HG02938 (cell line): ENCODE measurements at regions not wholly inside any gene's neighbourhood (a gene's known extent, or its start where the extent isn't known, plus 50 kb on each side); places are given as distances from the start of the nearest gene placed in this dataset.
"Not testable (repeated sequence)": the region's sequence is repeated elsewhere in the genome, so short reads cannot be mapped to it uniquely, and the experiment has no call there.

ENCODE experiments used
- ATAC-seq: cut with Tn5 transposase; IDR thresholded peaks from one replicate; pipeline ENCODE4 v1.9.1; 2021; ENCODE audit warnings: mild to moderate bottlenecking, moderate library complexity; ENCODE audit not compliant: unreplicated experiment

DNA sequence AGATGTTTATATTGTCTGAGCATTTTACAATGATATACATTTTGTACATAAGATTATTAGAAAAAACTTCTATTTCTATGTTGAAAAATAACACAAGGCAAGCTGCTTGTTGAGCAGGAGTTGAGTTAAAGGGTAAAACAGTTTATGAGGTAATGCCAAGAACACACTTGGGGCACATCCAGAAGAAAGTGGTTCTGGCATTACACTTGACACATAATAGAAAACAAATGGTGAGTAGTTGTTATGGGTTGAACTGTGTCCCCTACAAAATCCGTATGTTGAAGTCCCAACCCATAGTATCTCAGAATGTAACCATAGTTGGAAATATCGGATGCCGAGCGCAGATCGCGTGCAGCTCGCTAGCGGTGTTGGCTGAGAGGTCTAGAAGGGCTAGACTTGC is 354.3 kb upstream of the GOT2 start:
- no peak for ATAC-seq

GRCh38 chr16:59087641-59088040 is 353.5 kb upstream of the GOT2 start:
- no peak for ATAC-seq

DNA sequence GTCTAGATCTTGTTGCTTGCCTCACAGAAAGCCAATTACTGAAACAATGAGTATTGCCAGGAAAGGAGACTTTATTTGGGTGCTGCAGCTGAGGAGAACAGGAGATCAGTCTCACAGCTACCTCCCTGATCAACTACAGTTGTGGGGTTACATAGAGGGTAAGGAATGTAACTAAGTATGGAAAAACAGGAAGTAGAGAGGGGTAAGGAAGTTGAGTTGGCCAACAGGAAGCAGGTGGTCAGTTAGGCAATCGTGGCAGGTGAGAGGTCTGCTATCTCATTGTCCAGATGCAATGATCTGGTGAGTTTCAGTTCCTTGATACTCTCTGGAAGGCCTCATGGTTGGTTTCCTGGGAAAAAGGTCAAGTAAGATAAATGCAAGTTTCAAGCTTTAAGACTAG is 333.1 kb upstream of the GOT2 start:
- no peak for ATAC-seq

DNA sequence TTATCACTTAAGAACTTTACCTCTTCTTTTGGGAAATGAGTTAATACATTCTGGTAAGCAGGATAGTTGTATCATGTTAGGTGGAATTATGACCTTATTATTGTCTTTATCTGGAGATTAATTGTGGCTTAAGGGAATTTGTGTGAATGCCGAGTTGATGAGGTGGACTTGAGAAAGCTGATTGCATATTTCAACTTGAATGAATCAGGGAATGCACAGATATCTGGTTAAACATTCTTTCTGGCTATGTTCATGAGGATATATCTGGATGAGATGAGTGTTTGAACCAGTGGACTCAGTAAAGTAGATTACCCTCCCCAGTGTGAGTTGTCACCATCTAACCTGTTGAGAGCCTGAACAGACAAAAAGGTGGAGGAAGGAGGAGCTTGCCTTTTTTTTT is 326.1 kb upstream of the GOT2 start:
- no peak for ATAC-seq

GRCh38 chr16:59058250-59058649 is 324.1 kb upstream of the GOT2 start:
- ATAC-seq = no peak

DNA sequence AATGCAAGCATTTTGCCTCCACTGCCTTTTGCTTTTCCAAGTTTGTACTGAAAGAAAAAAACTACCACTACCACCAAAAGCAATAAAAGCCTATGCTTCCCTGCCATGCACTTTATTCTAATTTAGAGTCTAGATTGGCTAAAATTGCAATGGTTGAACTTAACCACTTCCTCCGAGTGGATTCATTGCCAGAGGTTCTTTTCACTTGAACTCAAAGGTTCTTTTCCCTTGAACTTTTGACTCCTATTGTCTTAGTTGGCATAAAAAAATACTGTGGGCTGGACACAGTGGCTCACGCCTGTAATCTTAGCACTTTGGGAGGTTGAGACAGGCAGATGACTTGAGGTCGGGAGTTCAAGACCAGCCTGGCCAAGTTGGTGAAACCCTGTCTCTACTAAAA is 319.8 kb upstream of the GOT2 start:
- no peak for ATAC-seq

DNA sequence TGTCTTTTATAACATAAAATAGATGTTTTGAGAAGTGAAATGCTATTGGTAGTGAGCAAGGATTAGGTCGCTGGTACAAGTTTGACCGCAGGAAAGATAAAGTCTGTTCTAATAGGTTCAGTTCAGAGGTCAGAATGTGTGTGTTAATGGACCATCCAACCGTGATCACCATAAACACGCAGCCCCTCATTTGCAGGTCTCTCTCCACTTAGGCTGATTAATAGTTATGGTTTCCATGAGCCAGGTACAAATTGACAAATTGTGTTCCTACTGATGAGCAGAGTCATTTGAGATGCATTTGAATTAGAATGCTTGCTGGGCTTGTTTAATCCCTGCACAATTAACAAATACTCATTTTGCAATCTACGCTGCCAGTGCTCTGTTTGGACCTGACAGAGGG is 318.1 kb upstream of the GOT2 start:
- ATAC-seq = no peak

DNA sequence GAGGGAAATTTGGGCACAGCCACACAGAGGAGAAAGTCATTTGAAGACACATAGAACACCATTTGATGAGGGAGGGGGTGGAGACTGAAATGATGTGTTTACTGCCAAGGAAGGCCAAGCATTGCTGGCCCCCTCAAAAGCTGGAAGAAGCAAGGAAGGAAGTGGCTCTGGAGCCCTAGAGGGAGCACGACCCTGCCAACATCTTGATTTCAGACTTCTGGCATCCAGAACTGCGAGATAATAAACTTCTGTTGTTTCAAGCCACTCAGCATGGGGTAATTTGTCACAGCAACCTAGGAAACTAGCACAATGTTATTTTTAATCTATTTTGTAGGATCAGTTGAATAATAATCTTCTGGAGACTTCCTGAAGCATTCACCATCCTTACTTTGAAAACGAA is 314.8 kb upstream of the GOT2 start:
- no peak for ATAC-seq

GRCh38 chr16:59047114-59047513 is 313.0 kb upstream of the GOT2 start:
- ATAC-seq = no peak

DNA sequence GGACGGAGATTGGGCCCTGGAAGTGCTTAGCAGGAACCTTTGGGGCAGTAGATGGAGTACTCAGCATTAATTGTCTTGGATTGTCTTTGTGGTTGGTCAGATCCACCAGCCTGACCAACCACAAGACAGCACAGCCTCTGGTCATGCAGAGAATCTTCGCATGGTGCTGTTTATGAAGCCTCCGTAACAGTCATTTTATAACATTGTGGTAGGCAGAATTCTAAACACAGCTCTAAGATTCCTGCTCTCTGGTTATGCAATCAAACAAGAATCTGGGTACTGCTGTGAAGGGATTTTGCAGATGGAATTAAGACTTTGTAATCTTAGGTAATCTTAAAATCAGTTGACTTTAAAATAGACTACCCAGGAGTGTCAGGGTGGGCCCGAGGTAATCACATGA is 312.2 kb upstream of the GOT2 start:
- no peak for ATAC-seq

DNA sequence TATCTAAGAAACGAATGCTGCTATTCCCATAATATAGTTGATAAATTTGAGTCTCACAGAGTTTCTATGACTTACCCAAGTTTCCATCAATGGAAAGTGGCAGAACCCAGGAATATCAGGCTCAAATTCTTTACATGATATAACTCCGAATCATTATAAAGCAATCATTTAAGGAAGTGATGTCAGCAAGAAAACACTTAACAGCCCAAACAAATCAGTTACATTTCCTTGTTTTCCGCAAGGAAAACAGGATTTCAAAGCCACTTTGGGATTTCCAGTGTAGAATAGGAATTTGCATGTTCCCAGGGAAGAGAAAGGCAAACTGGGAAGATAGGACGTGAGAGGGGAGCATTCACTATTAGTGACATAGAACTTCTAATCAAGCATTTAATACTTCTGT is 311.4 kb upstream of the GOT2 start:
- no peak for ATAC-seq

DNA sequence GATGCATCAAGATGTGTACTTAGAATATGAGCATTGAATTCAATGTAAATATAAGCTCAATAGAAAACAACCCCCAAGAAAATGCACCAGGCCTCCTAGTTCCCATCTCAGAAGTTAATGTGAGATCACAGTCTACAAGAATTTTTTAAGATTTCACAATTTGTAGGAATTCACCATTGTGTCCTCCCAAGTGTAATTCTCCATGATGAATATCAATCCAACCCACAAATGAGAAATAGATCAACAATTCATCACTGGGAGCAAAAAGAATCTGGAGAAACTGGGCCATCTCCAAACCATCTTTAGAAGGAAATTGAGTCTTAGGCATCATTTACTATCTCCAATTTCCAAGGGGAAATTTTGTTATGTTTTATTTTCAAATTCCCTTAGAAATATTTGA is 310.5 kb upstream of the GOT2 start:
- no peak for ATAC-seq

DNA sequence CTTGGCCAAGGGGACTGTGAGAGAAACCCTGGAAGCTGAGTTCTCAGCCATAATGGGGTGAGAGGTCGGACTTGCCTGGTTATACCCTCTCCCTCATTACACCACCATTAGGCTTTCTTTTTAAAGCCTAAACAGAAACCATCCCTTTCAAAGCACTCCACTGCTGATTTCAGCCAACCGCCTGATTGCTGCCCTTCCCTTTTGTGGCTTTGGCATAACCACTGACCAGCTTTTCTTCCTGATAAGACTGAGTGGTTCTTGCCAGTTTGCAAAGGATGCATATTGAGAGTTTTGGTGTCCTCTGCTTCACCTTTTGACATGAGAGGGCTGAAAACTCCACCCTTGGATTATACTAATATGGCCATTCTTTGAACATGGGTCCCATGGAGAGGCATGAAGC is 308.2 kb upstream of the GOT2 start:
- ATAC-seq = no peak

GRCh38 chr16:59039066-59039720 is 305.1 kb upstream of the GOT2 start:
- no peak for ATAC-seq

GRCh38 chr16:59030923-59031485 is 296.9 kb upstream of the GOT2 start:
- ATAC-seq = no peak

- ATAC-seq = no peak
These were observed 287.6 kb upstream of the GOT2 start for GRCh38 chr16:59021751-59022150.

DNA sequence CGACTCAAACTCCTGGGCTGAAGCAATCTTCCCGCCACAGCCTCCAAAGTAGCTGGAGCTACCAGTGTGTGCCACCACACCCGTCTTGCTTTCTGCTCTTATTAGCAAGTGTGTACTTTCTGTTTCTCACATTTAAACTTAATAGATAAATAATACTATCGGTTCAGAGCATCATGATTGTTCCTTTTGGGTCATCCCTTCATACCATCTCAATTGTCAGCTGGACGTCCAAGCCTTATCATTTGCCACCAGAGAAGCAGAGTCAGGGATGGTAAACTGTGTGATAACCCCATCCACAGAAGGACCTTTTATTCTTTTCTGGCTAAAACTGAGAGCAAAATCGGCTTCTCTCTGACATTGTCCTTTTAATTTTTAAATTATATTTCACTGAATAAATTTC is 279.8 kb upstream of the GOT2 start:
- no peak for ATAC-seq

- ATAC-seq = no peak
These were observed 265.6 kb upstream of the GOT2 start for GRCh38 chr16:58999762-59000161.

DNA sequence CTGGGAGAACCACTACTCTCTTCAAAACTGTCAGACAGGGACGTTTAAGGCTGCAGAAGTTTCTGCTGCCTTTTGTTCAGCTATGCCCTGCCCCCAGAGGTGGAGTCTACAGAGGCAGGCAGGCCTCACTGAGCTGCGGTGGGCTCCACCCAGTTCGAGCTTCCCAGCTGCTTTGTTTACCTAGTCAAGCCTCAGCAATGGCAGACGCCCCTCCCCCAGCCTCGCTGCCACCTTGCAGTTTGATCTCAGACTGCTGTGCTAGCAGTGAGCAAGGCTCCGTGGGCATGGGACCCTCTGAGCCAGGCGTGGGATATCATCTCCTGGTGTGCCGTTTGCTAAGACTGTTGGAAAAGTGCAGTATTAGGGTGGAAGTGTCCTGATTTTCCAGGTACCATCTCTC is 258.6 kb upstream of the GOT2 start:
- not testable (repeated sequence) for ATAC-seq

DNA sequence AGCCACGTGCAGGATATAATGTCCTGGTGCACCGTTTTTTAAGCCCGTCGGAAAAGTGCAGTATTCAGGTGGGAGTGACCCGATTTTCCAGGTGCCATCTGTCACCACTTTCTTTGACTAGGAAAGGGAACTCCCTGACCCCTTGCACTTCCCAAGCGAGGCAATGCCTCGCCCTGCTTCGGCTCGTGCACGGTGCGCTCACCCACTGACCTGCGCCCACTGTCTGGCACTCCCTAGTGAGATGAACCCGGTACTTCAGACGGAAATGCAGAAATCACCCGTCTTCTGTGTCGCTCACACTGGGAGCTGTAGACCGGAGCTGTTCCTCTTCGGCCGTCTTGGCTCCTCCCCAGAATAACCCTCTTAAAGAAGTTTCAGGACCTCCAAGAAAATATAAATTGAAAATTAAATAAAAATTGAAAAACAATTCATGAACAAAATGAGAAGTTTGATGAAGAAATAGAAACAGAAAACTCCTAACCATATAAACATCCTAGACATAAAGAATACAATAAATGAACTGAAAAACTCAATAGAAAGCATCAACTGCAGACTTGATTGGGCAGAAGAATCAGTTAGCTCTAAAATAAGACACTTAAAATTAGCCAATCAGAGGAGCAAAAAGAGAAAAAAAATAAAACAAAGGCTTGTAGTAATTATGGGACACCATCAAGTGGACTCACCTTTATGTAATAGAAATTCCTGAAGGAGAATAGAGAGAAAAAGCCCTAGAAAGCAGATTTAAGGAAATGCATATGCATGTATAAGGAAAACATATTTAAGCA is 249.3 kb upstream of the GOT2 start:
- ATAC-seq = not testable (repeated sequence)

- ATAC-seq = peak; percentile 72
These were observed 236.7 kb upstream of the GOT2 start for GRCh38 chr16:58970775-58971174.

- ATAC-seq = no peak
These were observed 229.4 kb upstream of the GOT2 start for GRCh38 chr16:58963479-58963878.
